ENCODE measurements at regions not wholly inside any gene's neighbourhood (a gene's known extent, or its start where the extent isn't known, plus 50 kb on each side); places are given as distances from the start of the nearest gene placed in this dataset.

DNA sequence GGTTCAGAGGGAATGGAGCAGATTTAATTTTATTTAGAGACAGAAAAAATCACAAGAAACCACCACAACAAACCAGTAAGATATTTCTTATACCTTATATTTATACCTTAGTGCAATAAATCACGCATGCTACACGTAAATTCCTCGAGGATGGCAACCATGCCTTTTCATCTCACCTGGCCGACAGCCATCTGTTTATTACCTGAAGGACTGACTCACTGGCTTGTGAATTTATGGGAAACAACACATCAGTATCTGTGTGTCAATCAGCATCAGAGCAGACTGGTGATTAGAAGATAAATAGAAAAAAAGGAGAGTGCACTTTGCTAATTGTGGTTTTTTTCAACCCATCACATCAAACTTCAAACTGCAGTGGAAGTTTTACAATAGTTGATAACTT lies 58.4 kb downstream of the S1PR1 start:
- TF ChIP-seq, protein P1, sequence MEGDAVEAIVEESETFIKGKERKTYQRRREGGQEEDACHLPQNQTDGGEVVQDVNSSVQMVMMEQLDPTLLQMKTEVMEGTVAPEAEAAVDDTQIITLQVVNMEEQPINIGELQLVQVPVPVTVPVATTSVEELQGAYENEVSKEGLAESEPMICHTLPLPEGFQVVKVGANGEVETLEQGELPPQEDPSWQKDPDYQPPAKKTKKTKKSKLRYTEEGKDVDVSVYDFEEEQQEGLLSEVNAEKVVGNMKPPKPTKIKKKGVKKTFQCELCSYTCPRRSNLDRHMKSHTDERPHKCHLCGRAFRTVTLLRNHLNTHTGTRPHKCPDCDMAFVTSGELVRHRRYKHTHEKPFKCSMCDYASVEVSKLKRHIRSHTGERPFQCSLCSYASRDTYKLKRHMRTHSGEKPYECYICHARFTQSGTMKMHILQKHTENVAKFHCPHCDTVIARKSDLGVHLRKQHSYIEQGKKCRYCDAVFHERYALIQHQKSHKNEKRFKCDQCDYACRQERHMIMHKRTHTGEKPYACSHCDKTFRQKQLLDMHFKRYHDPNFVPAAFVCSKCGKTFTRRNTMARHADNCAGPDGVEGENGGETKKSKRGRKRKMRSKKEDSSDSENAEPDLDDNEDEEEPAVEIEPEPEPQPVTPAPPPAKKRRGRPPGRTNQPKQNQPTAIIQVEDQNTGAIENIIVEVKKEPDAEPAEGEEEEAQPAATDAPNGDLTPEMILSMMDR (IDR thresholded peaks at IDR 0.05; ENCODE audit: extremely low read depth in 1 of 2, insufficient read depth in 1 of 2, low read depth in 1 of 2, low read length in 2 of 2): no peak
- no peak for TF ChIP-seq FOS (IDR thresholded peaks at IDR 0.05; ENCODE audit: borderline replicate concordance, insufficient read depth, low read length)
- TF ChIP-seq MYC (IDR thresholded peaks at IDR 0.05; ENCODE audit: low read depth, low read length): no peak
- no peak for TF ChIP-seq EZH2 (IDR thresholded peaks at IDR 0.05; ENCODE audit: borderline replicate concordance, low read depth, low read length, severe bottlenecking)
